Upper lobe of left lung (tissue), 6 donors: ENCODE measurements at regions not wholly inside any gene's neighbourhood (a gene's known extent, or its start where the extent isn't known, plus 50 kb on each side); places are given as distances from the start of the nearest gene placed in this dataset.

Source experiments
- ATAC-seq, 2 donors: fragments of 200-7000 bp; cut with Tn5 transposase; one replicate each; pipeline ENCODE4 v1.9.1; 2022; ENCODE audit warnings: mild to moderate bottlenecking in 2 of 2, moderate library complexity in 2 of 2; ENCODE audit not compliant: low FRiP score in 2 of 2
- DNase-seq, 2 donors: peaks; one replicate each; pipeline ENCODE4 v3.0.0-alpha.2; 2019 to 2020
- H3K27ac ChIP-seq, 4 donors: fragments of 200-600 bp; sonication (generic); one replicate each; pipeline ENCODE4 v1.5.1; 2016 to 2019
- H3K27me3 ChIP-seq, 4 donors: fragments of 200-600 bp; sonication (generic); one replicate each; pipeline ENCODE4 v1.5.1; 2017 to 2019
- H3K36me3 ChIP-seq, 4 donors: fragments of 200-600 bp; sonication (generic); one replicate each; pipeline ENCODE4 v1.5.1; 2016 to 2019
- H3K4me1 ChIP-seq, 4 donors: fragments of 200-600 bp; sonication (generic); one replicate each; pipeline ENCODE4 v1.5.1; 2018 to 2019
- H3K4me3 ChIP-seq, 4 donors: fragments of 200-600 bp; sonication (generic); one replicate each; pipeline ENCODE4 v1.5.1; 2017 to 2019; ENCODE audit warnings: mild to moderate bottlenecking in 2 of 4, moderate library complexity in 1 of 4
- H3K9me3 ChIP-seq, 4 donors: fragments of 200-600 bp; sonication (generic); one replicate each; pipeline ENCODE4 v1.5.1; 2018 to 2019
- CTCF ChIP-seq, 6 experiments: fragments of 450-650 bp in 4 of 6; fragments of 200-600 bp in 2 of 6; sonication (generic) in 2 of 6; IDR thresholded peaks; one replicate each; pipeline ENCODE4 v1.5.1; 2016 to 2019; ENCODE audit warnings: antibody characterized with exemption in 6 of 6
- EP300 ChIP-seq, 4 donors: sonication (generic); formaldehyde crosslinking; IDR thresholded peaks; one replicate each; pipeline ENCODE4 v1.5.1; 2017; ENCODE audit warnings: antibody characterized with exemption in 4 of 4, control low read depth in 2 of 4
- POLR2A ChIP-seq, 4 donors: fragments of 450-650 bp; IDR thresholded peaks; one replicate each; pipeline ENCODE4 v1.5.1; 2016 to 2017; ENCODE audit warnings: antibody characterized with exemption in 4 of 4, mild to moderate bottlenecking in 2 of 4
- POLR2AphosphoS5 ChIP-seq, 2 donors: sonication (generic); formaldehyde crosslinking; IDR thresholded peaks; one replicate each; pipeline ENCODE4 v1.5.1; 2017; ENCODE audit warnings: antibody characterized with exemption in 2 of 2
- WGBS, 2 donors: methylation state at CpG; one replicate each; pipeline ENCODE4 v1.1.5; 2017 to 2018; 5-methylcytosine and 5-hydroxymethylcytosine counted together
- donor health status: DM: no; HTN: no; CAD: no; lungs with moderate emphysema.
- donor health status: DM: no; HTN: yes; CAD: no; lungs with severe emphysema.

- Histone ChIP-seq H3K27me3 (no peaks in the 10 kb centered on the region), H3K36me3 (no peaks in the 10 kb centered on the region), H3K27ac (no peak overlapping the region), H3K4me1 (no peaks in the 10 kb centered on the region), H3K4me3 (no peak overlapping the region), H3K9me3 (no peaks in the 10 kb centered on the region)
- WGBS, 2 donors = 61 to 64% methylated on average over 2 of the region's 2 CpGs
- no peak for ATAC-seq
- no peak for TF ChIP-seq EP300 (IDR thresholded peaks at IDR 0.05)
- no peak for TF ChIP-seq POLR2AphosphoS5 (IDR thresholded peaks at IDR 0.05)
- DNase-seq = no peak
Observed at GRCh38 chr2:138228101-138228500, 263.8 kb downstream of the HNMT start.

GRCh38 chr2:138234265-138234664 is 267.3 kb upstream of the SPOPL start:
- H3K27me3 ChIP-seq = no peaks in the 10 kb centered on the region
- no peak overlapping the region for H3K4me3 ChIP-seq
- H3K27ac ChIP-seq = no peak overlapping the region
- TF ChIP-seq POLR2A (IDR thresholded peaks at IDR 0.05) = no peak
- no peak for TF ChIP-seq POLR2AphosphoS5 (IDR thresholded peaks at IDR 0.05)
- no peak for TF ChIP-seq CTCF (IDR thresholded peaks at IDR 0.05)
- no peak for TF ChIP-seq EP300 (IDR thresholded peaks at IDR 0.05)
- H3K36me3 ChIP-seq = no peaks in the 10 kb centered on the region
- H3K4me1 ChIP-seq = peaks cover 0 to 4% (median 0%) of the 10 kb centered on the region in 4 donors
- WGBS, 2 donors = 69 to 92% methylated on average over 2 of the region's 2 CpGs
- ATAC-seq (no peak), DNase-seq (no peak)
- H3K9me3 ChIP-seq = no peaks in the 10 kb centered on the region

- ATAC-seq = no peak
- H3K27ac ChIP-seq = no peak overlapping the region
- no peaks in the 10 kb centered on the region for H3K36me3 ChIP-seq
- H3K9me3 ChIP-seq = no peaks in the 10 kb centered on the region
- no peak overlapping the region for H3K4me3 ChIP-seq
- H3K27me3 ChIP-seq = no peaks in the 10 kb centered on the region
- DNase-seq = no peak
- H3K4me1 ChIP-seq = peaks cover 0 to 4% (median 0%) of the 10 kb centered on the region in 4 donors
- TF ChIP-seq POLR2A (IDR thresholded peaks at IDR 0.05) = no peak
- TF ChIP-seq POLR2AphosphoS5 (IDR thresholded peaks at IDR 0.05) = no peak
- TF ChIP-seq CTCF (IDR thresholded peaks at IDR 0.05) = no peak
- no peak for TF ChIP-seq EP300 (IDR thresholded peaks at IDR 0.05)
- 89 to 92% methylated on average over 2 of the region's 2 CpGs for WGBS, 2 donors
Observed at GRCh38 chr2:138235041-138235440, 266.5 kb upstream of the SPOPL start.

GRCh38 chr2:138236142-138236541 is 265.4 kb upstream of the SPOPL start:
- TF ChIP-seq CTCF (IDR thresholded peaks at IDR 0.05) (no peak), POLR2AphosphoS5 (IDR thresholded peaks at IDR 0.05) (no peak), POLR2A (IDR thresholded peaks at IDR 0.05) (no peak), EP300 (IDR thresholded peaks at IDR 0.05) (no peak)
- Histone ChIP-seq H3K36me3 (no peaks in the 10 kb centered on the region), H3K9me3 (no peaks in the 10 kb centered on the region), H3K27ac (no peak overlapping the region), H3K4me1 (peaks cover 0 to 4% (median 0%) of the 10 kb centered on the region in 4 donors), H3K27me3 (no peaks in the 10 kb centered on the region), H3K4me3 (no peak overlapping the region)
- 95 to 96% methylated on average over 6 of the region's 6 CpGs for WGBS, 2 donors
- ATAC-seq = no peak
- DNase-seq = no peak

- DNase-seq (no peak), ATAC-seq (peak in 1 of 2 donors; percentile 46)
- no peaks in the 10 kb centered on the region for H3K27me3 ChIP-seq
- no peak overlapping the region for H3K27ac ChIP-seq
- WGBS, 2 donors = 12 to 23% methylated on average over 5 of the region's 5 CpGs
- H3K36me3 ChIP-seq = no peaks in the 10 kb centered on the region
- no peaks in the 10 kb centered on the region for H3K9me3 ChIP-seq
- H3K4me3 ChIP-seq = no peak overlapping the region
- no peak for TF ChIP-seq EP300 (IDR thresholded peaks at IDR 0.05)
- TF ChIP-seq POLR2AphosphoS5 (IDR thresholded peaks at IDR 0.05) = no peak
- no peak for TF ChIP-seq CTCF (IDR thresholded peaks at IDR 0.05)
- no peak for TF ChIP-seq POLR2A (IDR thresholded peaks at IDR 0.05)
- H3K4me1 ChIP-seq = peaks cover 0 to 4% (median 0%) of the 10 kb centered on the region in 4 donors
Observed at GRCh38 chr2:138237667-138238384, 263.7 kb upstream of the SPOPL start.
